SH-SY5Y (cell line): ENCODE measurements at regions not wholly inside any gene's neighbourhood (a gene's known extent, or its start where the extent isn't known, plus 50 kb on each side); places are given as distances from the start of the nearest gene placed in this dataset.
A peak's percentile ranks its signal among the peaks of the same experiment; 100 is the strongest.

Experiments used
- GATA2 ChIP-seq: IDR thresholded peaks from 2 replicates; pipeline ENCODE4 v1.6.1; 2011; ENCODE audit warnings: mild to moderate bottlenecking, low read depth, low read length
- GATA3 ChIP-seq: IDR thresholded peaks from 2 replicates; pipeline ENCODE4 v1.6.1; 2011; ENCODE audit warnings: low read depth, mild to moderate bottlenecking, low read length, moderate library complexity

- TF ChIP-seq GATA2 (no peak), GATA3 (no peak)
Observed at GRCh38 chr2:122868646-122869275, 1113.3 kb downstream of the TSN start.

GRCh38 chr2:122873951-122874350, 1118.5 kb downstream of the TSN start:
- TF ChIP-seq GATA2 (no peak), GATA3 (no peak)

- TF ChIP-seq GATA2: no peak
- TF ChIP-seq GATA3: no peak
Observed at GRCh38 chr2:122875091-122875865, 1119.8 kb downstream of the TSN start.

GRCh38 chr2:122883849-122884248, 1128.4 kb downstream of the TSN start:
- TF ChIP-seq GATA2 (no peak), GATA3 (no peak)

GRCh38 chr2:122884889-122885288, 1129.4 kb downstream of the TSN start:
- no peak for TF ChIP-seq GATA2
- no peak for TF ChIP-seq GATA3

GRCh38 chr2:122885436-122885835, 1130.0 kb downstream of the TSN start:
- no peak for TF ChIP-seq GATA2
- no peak for TF ChIP-seq GATA3

GRCh38 chr2:122886479-122887145, 1131.2 kb downstream of the TSN start:
- no peak for TF ChIP-seq GATA2
- TF ChIP-seq GATA3: no peak

GRCh38 chr2:122899614-122900013, 1125.5 kb upstream of the CNTNAP5 start:
- TF ChIP-seq GATA3 (no peak), GATA2 (no peak)

- no peak for TF ChIP-seq GATA2
- no peak for TF ChIP-seq GATA3
Observed at GRCh38 chr2:122905431-122905830, 1119.7 kb upstream of the CNTNAP5 start.

GRCh38 chr2:122908159-122908558, 1116.9 kb upstream of the CNTNAP5 start:
- TF ChIP-seq GATA2: peak; percentile 76; the same call in 1 of the 2 replicates
- peak; percentile 84 for TF ChIP-seq GATA3

GRCh38 chr2:122927197-122927596, 1097.9 kb upstream of the CNTNAP5 start:
- TF ChIP-seq GATA3 (no peak), GATA2 (no peak)

GRCh38 chr2:122927710-122928557, 1097.2 kb upstream of the CNTNAP5 start:
- TF ChIP-seq GATA2 (no peak), GATA3 (no peak)

- TF ChIP-seq GATA2 (peak; percentile 31; the same call in 1 of the 2 replicates), GATA3 (no peak)
Observed at GRCh38 chr2:122929347-122929746, 1095.7 kb upstream of the CNTNAP5 start.

GRCh38 chr2:122935506-122935905, 1089.6 kb upstream of the CNTNAP5 start:
- TF ChIP-seq GATA2 (no peak), GATA3 (no peak)

- TF ChIP-seq GATA2 (no peak), GATA3 (no peak)
Observed at GRCh38 chr2:122939796-122940195, 1085.3 kb upstream of the CNTNAP5 start.

GRCh38 chr2:122949523-122949922, 1075.6 kb upstream of the CNTNAP5 start:
- TF ChIP-seq GATA3: no peak
- TF ChIP-seq GATA2: no peak
